NCI-H2196 treated with DMSO at 0.1 percent for 48 hours (cell line): ENCODE measurements at regions not wholly inside any gene's neighbourhood (a gene's known extent, or its start where the extent isn't known, plus 50 kb on each side); places are given as distances from the start of the nearest gene placed in this dataset.

ENCODE experiments used
- DNase-seq: peaks from one replicate; lab custom pipeline; 2025; ENCODE audit not compliant: unreplicated experiment; lab: John Stamatoyannopoulos, UW

DNA sequence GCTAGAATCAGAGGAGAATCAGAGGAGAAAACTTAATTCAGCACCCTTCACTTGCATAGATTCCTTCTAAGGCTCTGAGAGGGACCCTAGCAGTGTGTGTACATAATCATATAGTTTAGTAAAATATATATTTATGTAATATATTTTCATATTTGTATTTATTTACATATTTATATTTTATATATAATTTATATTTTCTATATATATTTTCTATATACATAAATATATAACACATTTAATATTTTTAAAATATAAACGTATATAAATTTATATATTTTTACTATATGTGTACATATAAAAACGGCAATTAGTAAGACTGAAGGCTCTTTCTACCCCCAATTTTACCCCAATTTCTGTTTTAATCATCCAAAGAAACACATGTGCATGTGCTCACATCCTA, 80.3 kb downstream of the NXPE2 start:
- DNase-seq, result no peak

DNA sequence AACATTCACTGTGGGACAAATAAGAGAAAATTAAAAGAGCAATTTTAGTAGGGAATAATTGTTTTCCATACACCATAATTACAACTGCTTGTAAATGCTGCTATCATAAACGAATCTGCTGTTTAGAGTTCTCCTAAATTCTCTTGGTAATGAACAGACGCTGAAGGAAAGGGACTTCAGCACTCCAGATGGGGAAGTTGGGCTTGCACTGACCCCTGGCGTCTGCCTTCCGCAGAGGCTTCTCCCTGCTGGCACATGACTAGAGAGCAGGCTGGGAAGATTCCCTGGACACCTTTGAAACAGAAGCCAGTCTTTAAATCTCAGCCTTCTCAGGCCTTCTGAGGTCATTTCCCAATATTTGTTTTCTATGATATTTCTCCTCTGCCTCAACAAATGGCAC, 84.1 kb downstream of the NXPE2 start:
- DNase-seq, result no peak

- DNase-seq, result no peak
These were observed 86.2 kb downstream of the NXPE2 start for GRCh38 chr11:114764563-114764962.

DNA sequence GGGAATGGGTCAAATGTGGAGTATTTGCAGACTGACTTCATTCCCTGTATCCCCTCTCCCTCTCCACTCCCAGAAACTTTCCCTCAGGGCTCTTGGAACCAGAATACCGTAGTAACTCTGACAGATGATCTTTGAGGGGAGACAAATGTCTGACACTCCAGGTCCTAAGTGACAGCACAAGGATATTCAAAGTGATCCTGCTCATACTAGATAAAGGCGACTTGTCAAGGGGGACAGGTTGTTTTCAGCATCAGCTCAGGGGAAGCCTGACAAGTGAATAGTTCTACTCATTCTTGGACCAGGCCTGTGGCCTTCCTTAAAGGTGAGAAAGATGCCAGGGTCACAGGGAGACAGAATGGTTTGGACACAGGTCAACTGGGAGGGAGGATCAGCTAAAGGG, 92.8 kb downstream of the NXPE2 start:
- DNase-seq, result no peak

- no peak for DNase-seq
These were observed 95.4 kb downstream of the NXPE2 start for GRCh38 chr11:114773541-114774338.

DNA sequence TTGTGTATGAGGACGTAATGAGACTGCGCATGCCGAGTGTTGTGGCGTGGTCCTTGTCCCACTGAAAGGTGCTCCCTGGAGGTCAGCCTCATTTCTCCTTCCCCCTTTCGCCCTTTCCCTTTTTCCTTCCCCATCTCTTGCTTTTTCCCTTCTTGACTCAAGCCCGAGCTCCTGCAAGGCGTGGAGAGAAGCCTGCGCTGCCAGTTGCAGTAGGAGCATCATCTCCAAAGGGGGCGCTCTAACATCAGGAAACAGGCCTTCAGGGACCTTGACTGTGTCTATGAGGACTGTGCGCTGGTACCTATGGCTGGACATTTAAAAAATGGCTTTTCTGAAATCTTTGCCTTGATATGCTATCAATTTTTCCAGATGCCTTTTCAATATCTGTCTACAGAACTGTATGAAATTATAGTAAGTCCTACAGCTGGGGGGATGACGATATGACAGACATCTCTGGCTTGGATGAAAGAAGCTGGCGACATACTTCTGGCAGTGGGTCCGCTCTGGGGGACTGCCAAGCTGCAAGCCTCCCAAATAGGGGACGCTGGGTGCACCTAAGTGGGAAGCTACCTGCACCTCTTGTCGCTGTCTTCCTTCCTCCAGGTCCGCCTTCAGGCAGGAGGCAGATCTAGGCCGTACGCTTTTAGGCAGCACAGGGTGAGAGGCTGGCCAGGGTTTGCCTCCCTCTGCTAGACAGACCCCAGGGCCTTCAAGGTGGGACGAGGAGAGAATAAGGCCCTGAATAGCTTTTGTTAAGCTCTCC, 96.5 kb downstream of the NXPE2 start:
- DNase-seq, result peak; percentile 34

- DNase-seq, result no peak
These were observed 97.7 kb downstream of the NXPE2 start for GRCh38 chr11:114775875-114776621.

- no peak for DNase-seq
These were observed 98.6 kb downstream of the NXPE2 start for GRCh38 chr11:114776956-114777355.

- no peak for DNase-seq
These were observed 100.9 kb downstream of the NXPE2 start for GRCh38 chr11:114779189-114779588.

- no peak for DNase-seq
These were observed 104.5 kb downstream of the NXPE2 start for GRCh38 chr11:114782650-114783310.

GRCh38 chr11:114783805-114784204, 105.5 kb downstream of the NXPE2 start:
- no peak for DNase-seq

GRCh38 chr11:114784216-114784615, 105.9 kb downstream of the NXPE2 start:
- no peak for DNase-seq

- DNase-seq, result no peak
These were observed 106.6 kb downstream of the NXPE2 start for GRCh38 chr11:114784891-114785290.

DNA sequence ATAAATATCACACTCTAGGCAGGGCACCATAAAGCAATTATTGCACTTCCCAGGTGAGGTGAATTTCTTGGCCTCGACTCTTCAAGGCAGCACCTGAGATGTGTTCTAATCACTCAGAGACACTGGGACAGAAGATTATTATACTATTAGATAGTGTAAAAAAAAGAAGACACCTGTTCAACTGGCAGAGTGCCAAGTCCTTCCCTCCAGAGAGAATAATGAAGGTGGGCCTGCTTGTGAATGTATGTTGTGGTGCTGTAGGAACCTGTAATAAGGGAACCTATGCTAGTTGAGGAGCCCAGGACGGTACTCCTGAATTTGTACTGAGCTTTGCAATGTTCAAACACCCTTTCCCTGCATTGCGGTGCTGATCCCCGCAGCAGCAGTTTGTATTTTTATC, 107.5 kb downstream of the NXPE2 start:
- no peak for DNase-seq

DNA sequence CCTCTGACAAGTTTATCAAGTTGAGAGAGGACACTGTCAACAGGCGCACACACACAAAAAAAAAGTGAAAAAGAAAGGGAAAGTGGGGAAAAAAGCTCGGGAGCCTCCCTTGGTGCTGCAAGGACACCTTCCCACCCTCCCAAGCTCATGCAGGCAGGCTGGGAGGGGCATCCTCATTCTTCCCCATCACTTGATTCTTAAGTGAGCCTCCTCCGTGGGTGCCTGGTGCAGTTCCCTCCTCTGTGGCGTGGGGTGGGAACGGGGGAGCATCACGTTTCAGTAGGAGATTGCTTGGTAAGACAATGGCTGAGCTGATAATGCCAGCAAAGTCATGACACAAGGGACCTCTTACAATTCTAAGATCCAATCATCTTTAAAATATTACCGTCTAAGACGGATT, 108.8 kb downstream of the NXPE2 start:
- DNase-seq, result no peak

GRCh38 chr11:114790910-114791309, 112.6 kb downstream of the NXPE2 start:
- no peak for DNase-seq

DNA sequence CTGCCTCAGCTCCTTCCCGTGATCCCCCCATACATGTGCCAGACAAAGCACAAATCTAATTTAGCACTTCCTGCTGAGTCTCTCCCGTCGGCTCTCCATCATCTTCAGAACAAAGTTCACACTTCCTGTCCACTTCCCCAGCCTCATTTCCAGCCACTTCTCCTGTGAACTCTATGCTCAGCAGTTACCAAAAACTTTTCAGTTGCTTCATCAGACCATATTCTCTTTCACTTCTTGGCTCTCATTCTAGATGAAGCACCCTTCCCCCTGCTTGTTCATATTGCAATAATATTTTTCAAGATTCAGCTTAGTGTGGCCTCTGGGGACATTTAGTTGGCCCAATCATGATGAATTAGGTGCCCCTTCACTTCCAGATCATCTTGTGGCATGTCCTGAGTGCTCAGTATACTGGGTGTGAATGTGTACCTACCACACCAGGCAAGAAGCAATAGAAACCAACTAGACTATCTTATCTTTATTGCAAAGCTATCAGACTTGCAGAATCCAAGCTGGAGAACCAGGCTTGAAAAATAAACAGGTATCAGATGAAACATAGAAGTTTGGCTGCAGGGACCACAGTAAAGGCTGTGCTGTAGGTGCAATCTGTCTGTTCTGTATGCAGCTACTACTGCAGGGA, 115.8 kb downstream of the NXPE2 start:
- no peak for DNase-seq

GRCh38 chr11:114796954-114797721, 118.8 kb downstream of the NXPE2 start:
- DNase-seq, result no peak

DNA sequence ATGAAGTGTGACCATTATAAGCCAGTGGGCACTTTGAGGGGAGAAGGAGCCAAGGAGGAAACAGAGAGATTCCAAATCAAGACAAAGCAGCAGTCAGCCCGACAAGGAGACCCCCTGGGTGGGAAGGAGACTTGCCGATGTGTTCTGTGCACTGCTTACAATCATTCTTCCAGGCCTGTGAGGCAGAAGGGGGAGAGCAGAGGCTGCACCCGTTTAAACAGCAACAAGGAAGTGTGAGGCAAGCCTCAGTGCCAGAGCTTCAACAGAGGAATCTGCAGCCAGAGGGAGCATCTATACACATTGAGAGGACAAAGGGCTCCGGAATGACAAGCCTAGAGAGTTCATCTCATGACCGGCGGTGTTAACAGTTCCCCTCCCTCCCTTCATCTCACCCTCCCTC, 121.1 kb downstream of the NXPE2 start:
- no peak for DNase-seq

DNA sequence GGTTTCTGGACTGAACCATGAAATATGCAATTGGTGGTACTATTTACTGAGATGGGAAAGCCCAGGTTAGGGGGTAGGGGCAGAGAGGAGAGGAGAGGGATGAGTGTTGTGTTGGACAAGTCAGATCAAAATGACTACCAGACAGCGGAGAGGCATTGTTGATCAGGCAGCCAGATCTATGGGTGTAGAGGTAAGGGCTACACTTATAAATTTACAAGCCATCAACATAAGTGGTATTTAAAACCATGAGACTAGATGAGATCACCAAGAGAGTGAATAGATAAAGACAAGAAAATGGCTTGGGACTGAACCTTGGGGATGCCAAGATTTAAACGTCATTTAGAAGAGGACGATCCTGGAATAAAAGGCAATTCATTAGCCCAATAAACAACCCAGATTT, 123.4 kb downstream of the NXPE2 start:
- DNase-seq, result no peak
